Transverse colon (tissue), 4 donors: ENCODE measurements at regions not wholly inside any gene's neighbourhood (a gene's known extent, or its start where the extent isn't known, plus 50 kb on each side); places are given as distances from the start of the nearest gene placed in this dataset.

Experiments used
- CTCF ChIP-seq, 5 experiments: fragments of 200-600 bp in 3 of 5; fragments of 450-650 bp in 2 of 5; sonication (generic) in 3 of 5; IDR thresholded peaks; 1 replicate in 2 of 5; 2 replicates in 3 of 5; pipeline ENCODE4 v1.5.1; 2016 to 2017; ENCODE audit warnings: antibody characterized with exemption in 5 of 5, inconsistent platforms in 3 of 5, mild to moderate bottlenecking in 2 of 5, moderate library complexity in 1 of 5
- POLR2AphosphoS5 ChIP-seq, 3 donors: sonication (generic); formaldehyde crosslinking; IDR thresholded peaks; one replicate each; pipeline ENCODE4 v1.6.1; 2016; ENCODE audit warnings: antibody characterized with exemption in 3 of 3

GRCh38 chr18:47492691-47493090 is 241.2 kb upstream of the SKOR2 start:
- TF ChIP-seq CTCF (IDR thresholded peaks at IDR 0.05) = no peak
- no peak for TF ChIP-seq POLR2AphosphoS5 (IDR thresholded peaks at IDR 0.05)
